OCI-LY7 (cell line): ENCODE measurements at regions not wholly inside any gene's neighbourhood (a gene's known extent, or its start where the extent isn't known, plus 50 kb on each side); places are given as distances from the start of the nearest gene placed in this dataset.

Source experiments
- BruUV-seq: library from RNA; stranded (reverse); fragments of 400-500 nt; replicated peaks from 2 replicates; lab custom pipeline; 2021; lab: Mats Ljungman, UMichigan
- CTCF ChIA-PET: fragments of 300-600 bp; sonication (Branson Sonifier 250); formaldehyde crosslinking; loops from one replicate; lab custom pipeline; 2022; ENCODE audit warnings: antibody characterized with exemption; ENCODE audit not compliant: unreplicated experiment; lab: Charles Lee
- POLR2A ChIA-PET: fragments of 300-600 bp; sonication (Branson Sonifier 250); formaldehyde crosslinking; loops from one replicate; lab custom pipeline; 2022; ENCODE audit warnings: antibody characterized with exemption; lab: Charles Lee
- DNase-seq: peaks from one replicate; pipeline ENCODE4 v3.0.0-alpha.2; 2015; ENCODE audit warnings: low spot score
- H2AFZ ChIP-seq: fragments of 200-600 bp; sonication (generic), shearing (Covaris generic); 2 replicates; pipeline ENCODE4 v1.6.1; 2014; ENCODE audit warnings: mild to moderate bottlenecking, antibody characterized with exemption, low read length, moderate library complexity
- H3K27ac ChIP-seq: fragments of 200-600 bp; sonication (generic); 2 replicates; pipeline ENCODE4 v1.5.1; 2014; ENCODE audit warnings: mixed run types, low read depth, mild to moderate bottlenecking, moderate library complexity, low read length, inconsistent platforms; ENCODE audit not compliant: poor library complexity, severe bottlenecking
- H3K36me3 ChIP-seq: fragments of 200-600 bp; sonication (generic); 2 replicates; pipeline ENCODE4 v1.6.1; 2014; ENCODE audit warnings: mild to moderate bottlenecking, antibody characterized with exemption, low read length, moderate library complexity, mixed read lengths; ENCODE audit not compliant: insufficient read depth
- H3K4me1 ChIP-seq: fragments of 200-600 bp; sonication (generic); 2 replicates; pipeline ENCODE4 v1.5.1; 2014; ENCODE audit warnings: mild to moderate bottlenecking, low read length; ENCODE audit not compliant: insufficient read depth, poor library complexity, severe bottlenecking
- H3K4me2 ChIP-seq: fragments of 200-600 bp; sonication (generic); 2 replicates; pipeline ENCODE4 v1.6.1; 2014; ENCODE audit warnings: mild to moderate bottlenecking, low read length
- H3K4me3 ChIP-seq: fragments of 200-600 bp; sonication (generic); 2 replicates; pipeline ENCODE4 v1.5.1; 2014; ENCODE audit warnings: mild to moderate bottlenecking, low read depth, low read length; ENCODE audit not compliant: poor library complexity, severe bottlenecking
- H3K79me2 ChIP-seq: fragments of 200-600 bp; sonication (generic); 2 replicates; pipeline ENCODE4 v1.6.1; 2016; ENCODE audit warnings: low read depth, mild to moderate bottlenecking, low read length, moderate library complexity, mixed read lengths; ENCODE audit not compliant: insufficient read depth
- H3K9me2 ChIP-seq: fragments of 200-600 bp; sonication (generic); 2 replicates; pipeline ENCODE4 v1.6.1; 2016; ENCODE audit warnings: mild to moderate bottlenecking, low read length, mixed read lengths; ENCODE audit not compliant: insufficient read depth
- H3K9me3 ChIP-seq: fragments of 200-600 bp; sonication (generic); 2 replicates; pipeline ENCODE4 v1.6.1; 2014; ENCODE audit warnings: mild to moderate bottlenecking, mixed run types, low read length, mixed read lengths
- H4K20me1 ChIP-seq: fragments of 200-600 bp; sonication (generic); 2 replicates; pipeline ENCODE4 v1.6.1; 2014; ENCODE audit warnings: mild to moderate bottlenecking, antibody characterized with exemption, low read length, moderate library complexity, mixed read lengths; ENCODE audit not compliant: insufficient read depth
- EZH2phosphoT487 ChIP-seq: fragments of 200-600 bp; sonication (generic); IDR thresholded peaks from 2 replicates; pipeline ENCODE4 v1.6.1; 2018; ENCODE audit warnings: low read depth, borderline replicate concordance, mild to moderate bottlenecking, mixed run types, antibody characterized with exemption, low read length, moderate library complexity, mixed read lengths
- intact Hi-C: fragments of 100-400 bp; cut with micrococcal nuclease; formaldehyde crosslinking; loops from one replicate; pipeline ENCODE4 v1.10.0; 2022; ENCODE audit not compliant: unreplicated experiment
- TF ChIP-seq, protein P1 (sequence below): fragments of 200-600 bp; sonication (generic); conservative IDR thresholded peaks from 2 replicates; pipeline ENCODE4 v1.5.1; 2014; ENCODE audit warnings: mild to moderate bottlenecking, antibody characterized with exemption, low read length, moderate library complexity, mixed read lengths

DNA sequence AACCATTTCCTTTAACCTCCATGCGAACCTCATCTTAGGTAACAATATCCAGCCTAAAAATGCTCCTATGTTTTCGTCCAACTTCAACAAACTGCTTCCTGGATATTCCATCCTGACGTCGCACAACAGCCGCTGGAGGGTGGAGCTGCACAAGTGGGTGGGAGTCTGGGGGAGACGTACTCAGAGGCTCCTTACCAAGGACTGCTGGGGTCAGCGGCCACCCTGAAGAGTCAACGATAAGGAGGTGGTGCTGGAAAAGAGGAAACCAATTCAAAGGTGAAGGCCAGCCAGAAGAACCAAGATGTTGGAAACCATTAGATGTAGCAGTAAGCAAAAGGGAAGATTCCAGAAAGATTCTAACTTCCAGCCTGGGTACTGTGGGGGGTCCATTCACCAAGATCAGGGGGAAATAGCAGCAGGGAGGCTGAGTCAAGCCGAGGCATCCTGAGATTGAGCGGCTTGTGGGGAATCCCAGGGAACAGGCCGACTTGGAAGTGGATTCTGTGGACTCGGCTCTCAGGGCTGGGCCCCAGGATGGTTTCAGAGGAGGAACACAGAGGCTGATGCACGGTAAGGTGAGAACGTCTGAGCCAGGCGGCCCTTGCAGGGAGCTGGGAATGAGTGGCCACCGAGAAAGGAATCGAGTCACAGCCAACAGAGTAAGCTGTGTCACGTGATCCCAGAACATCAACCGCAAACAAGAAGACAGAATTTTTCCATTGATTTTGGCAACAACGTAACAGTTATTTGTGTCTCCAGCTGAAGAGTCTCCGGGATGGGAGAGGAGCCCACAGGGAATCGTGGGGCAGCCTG, 375.7 kb downstream of the NPHP4 start:
- no peaks in the 10 kb centered on the region for H3K9me3 ChIP-seq
- no peaks in the 10 kb centered on the region for H3K79me2 ChIP-seq
- H3K4me3 ChIP-seq = no peak overlapping the region
- no peak overlapping the region for H3K4me2 ChIP-seq
- H4K20me1 ChIP-seq = no peaks in the 10 kb centered on the region
- no peaks in the 10 kb centered on the region for H3K4me1 ChIP-seq
- H3K36me3 ChIP-seq = no peaks in the 10 kb centered on the region
- no peaks in the 10 kb centered on the region for H3K9me2 ChIP-seq
- no peak for TF ChIP-seq EZH2phosphoT487
- TF ChIP-seq, protein P1, sequence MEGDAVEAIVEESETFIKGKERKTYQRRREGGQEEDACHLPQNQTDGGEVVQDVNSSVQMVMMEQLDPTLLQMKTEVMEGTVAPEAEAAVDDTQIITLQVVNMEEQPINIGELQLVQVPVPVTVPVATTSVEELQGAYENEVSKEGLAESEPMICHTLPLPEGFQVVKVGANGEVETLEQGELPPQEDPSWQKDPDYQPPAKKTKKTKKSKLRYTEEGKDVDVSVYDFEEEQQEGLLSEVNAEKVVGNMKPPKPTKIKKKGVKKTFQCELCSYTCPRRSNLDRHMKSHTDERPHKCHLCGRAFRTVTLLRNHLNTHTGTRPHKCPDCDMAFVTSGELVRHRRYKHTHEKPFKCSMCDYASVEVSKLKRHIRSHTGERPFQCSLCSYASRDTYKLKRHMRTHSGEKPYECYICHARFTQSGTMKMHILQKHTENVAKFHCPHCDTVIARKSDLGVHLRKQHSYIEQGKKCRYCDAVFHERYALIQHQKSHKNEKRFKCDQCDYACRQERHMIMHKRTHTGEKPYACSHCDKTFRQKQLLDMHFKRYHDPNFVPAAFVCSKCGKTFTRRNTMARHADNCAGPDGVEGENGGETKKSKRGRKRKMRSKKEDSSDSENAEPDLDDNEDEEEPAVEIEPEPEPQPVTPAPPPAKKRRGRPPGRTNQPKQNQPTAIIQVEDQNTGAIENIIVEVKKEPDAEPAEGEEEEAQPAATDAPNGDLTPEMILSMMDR = no peak
- ChIA-PET POLR2A (no interaction called here), CTCF (no interaction called here)
- intact Hi-C loops = no loop called here
- no peak for DNase-seq
- no TSS peak for BruUV-seq
- H2AFZ ChIP-seq = no peak overlapping the region
- no peak overlapping the region for H3K27ac ChIP-seq

DNA sequence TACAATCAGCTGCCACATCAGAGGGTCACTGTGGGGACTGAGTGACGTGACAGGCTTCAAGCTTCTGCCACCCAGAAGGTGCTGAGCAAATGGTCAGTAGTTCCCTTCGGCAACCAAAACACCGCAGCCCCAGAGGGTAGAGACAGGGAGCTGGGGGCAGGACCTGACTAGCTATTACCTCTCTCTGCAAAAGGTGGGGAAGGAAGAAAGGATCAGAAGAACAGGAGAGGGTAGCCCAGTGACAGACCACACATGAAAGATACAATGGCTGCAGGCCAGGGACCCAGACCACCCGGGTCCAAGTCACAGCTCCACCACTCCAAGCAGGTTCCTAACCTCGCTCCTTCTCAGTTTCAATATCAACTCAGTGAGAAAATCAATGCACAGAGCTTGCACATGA, 377.1 kb downstream of the NPHP4 start:
- Histone ChIP-seq H2AFZ (no peak overlapping the region), H3K9me2 (no peaks in the 10 kb centered on the region), H3K27ac (no peak overlapping the region), H3K79me2 (no peaks in the 10 kb centered on the region), H3K4me2 (no peak overlapping the region), H3K4me3 (no peak overlapping the region), H3K9me3 (no peaks in the 10 kb centered on the region), H3K4me1 (no peaks in the 10 kb centered on the region), H3K36me3 (no peaks in the 10 kb centered on the region), H4K20me1 (no peaks in the 10 kb centered on the region)
- TF ChIP-seq, protein P1 = no peak
- no peak for TF ChIP-seq EZH2phosphoT487
- POLR2A ChIA-PET = interaction anchor here (0.5 kb wide), 1 partner anchor 95 kb away, joined by 3 read pairs; no protein-coding TSS in a partner anchor
- BruUV-seq = no TSS peak
- CTCF ChIA-PET = no interaction called here
- DNase-seq = no peak
- intact Hi-C loops = no loop called here

DNA sequence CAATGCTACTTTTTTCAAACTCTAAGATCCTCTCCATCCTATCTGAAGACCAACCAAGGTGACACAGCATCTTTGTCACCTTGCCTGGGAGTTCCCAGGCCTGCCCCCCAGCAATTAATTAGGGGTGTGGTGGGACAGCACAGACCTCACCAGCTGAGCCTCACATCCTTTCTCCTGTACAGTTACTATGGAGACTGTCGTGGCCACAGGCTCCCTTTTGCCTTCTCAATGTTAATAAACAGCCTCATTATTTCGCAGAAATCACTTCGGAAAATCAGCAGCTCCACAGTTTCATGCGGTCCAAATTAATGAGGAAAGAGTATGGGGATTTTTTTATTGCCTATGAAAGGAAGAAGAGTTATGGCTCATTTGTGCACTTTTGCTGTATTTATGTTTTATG, 378.3 kb downstream of the NPHP4 start:
- ChIA-PET CTCF (no interaction called here), POLR2A (no interaction called here)
- Histone ChIP-seq H3K4me3 (no peak overlapping the region), H3K36me3 (no peaks in the 10 kb centered on the region), H4K20me1 (no peaks in the 10 kb centered on the region), H3K9me3 (no peaks in the 10 kb centered on the region), H3K4me2 (no peak overlapping the region), H3K9me2 (no peaks in the 10 kb centered on the region), H3K27ac (no peak overlapping the region), H3K79me2 (no peaks in the 10 kb centered on the region), H3K4me1 (no peaks in the 10 kb centered on the region), H2AFZ (no peak overlapping the region)
- no peak for TF ChIP-seq EZH2phosphoT487
- TF ChIP-seq, protein P1 = no peak
- no TSS peak for BruUV-seq
- intact Hi-C loops = no loop called here
- no peak for DNase-seq
